Uterus (tissue), 2 donors: ENCODE measurements at regions not wholly inside any gene's neighbourhood (a gene's known extent, or its start where the extent isn't known, plus 50 kb on each side); places are given as distances from the start of the nearest gene placed in this dataset.

Source experiments
- POLR2A ChIP-seq, 2 donors: fragments of 450-650 bp; IDR thresholded peaks; one replicate each; pipeline ENCODE4 v1.6.1; 2016; ENCODE audit warnings: antibody characterized with exemption in 2 of 2, mild to moderate bottlenecking in 1 of 2, moderate library complexity in 1 of 2
- TF ChIP-seq, protein P1 (sequence below), 4 experiments: fragments of 200-600 bp in 2 of 4; fragments of 450-650 bp in 2 of 4; sonication (generic) in 2 of 4; IDR thresholded peaks; one replicate each; pipeline ENCODE4 v1.5.1; 2016 to 2019; ENCODE audit warnings: antibody characterized with exemption in 4 of 4, mild to moderate bottlenecking in 2 of 4, moderate library complexity in 1 of 4

DNA sequence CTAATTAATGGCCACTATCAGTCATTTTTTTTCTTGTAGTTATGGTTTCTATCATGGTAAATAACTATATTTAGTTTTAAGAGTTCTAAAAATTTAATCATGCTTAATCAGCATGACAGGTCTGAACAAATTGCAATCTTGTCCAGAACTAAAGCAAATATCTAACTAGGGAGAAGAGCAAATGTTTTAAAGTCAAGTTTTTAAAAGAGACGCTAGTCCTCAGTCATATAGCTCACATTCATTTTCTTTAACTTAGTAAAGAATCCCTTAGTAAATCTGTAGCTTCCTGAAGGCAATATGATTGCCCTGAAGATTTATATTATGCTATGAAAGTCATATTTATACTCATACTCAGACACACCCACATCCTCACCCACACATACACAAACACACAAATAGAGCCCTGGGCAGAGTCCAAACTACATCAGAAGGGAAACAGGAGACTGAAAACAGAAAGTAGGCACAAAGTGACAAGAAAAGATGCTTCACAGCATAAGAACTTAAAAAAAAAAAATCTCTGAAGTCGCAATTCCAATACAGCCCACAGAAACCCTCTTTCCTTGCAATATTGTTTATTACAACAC, 1149.1 kb downstream of the SI start:
- TF ChIP-seq, protein P1, sequence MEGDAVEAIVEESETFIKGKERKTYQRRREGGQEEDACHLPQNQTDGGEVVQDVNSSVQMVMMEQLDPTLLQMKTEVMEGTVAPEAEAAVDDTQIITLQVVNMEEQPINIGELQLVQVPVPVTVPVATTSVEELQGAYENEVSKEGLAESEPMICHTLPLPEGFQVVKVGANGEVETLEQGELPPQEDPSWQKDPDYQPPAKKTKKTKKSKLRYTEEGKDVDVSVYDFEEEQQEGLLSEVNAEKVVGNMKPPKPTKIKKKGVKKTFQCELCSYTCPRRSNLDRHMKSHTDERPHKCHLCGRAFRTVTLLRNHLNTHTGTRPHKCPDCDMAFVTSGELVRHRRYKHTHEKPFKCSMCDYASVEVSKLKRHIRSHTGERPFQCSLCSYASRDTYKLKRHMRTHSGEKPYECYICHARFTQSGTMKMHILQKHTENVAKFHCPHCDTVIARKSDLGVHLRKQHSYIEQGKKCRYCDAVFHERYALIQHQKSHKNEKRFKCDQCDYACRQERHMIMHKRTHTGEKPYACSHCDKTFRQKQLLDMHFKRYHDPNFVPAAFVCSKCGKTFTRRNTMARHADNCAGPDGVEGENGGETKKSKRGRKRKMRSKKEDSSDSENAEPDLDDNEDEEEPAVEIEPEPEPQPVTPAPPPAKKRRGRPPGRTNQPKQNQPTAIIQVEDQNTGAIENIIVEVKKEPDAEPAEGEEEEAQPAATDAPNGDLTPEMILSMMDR (IDR thresholded peaks at IDR 0.05) = no peak
- no peak for TF ChIP-seq POLR2A (IDR thresholded peaks at IDR 0.05)
